Stomach (tissue), 8 donors: ENCODE measurements at regions not wholly inside any gene's neighbourhood (a gene's known extent, or its start where the extent isn't known, plus 50 kb on each side); places are given as distances from the start of the nearest gene placed in this dataset.

Experiments used
- DNase-seq, 2 donors: peaks; one replicate each; pipeline versions ENCODE4 v3.0.0 to v3.0.0-alpha.2; 2013 to 2019
- H3K27ac ChIP-seq, 5 donors: fragments of 200-600 bp in 4 of 5; sonication (generic) in 4 of 5; one replicate each; pipeline ENCODE4 v1.5.1; 2013 to 2019; ENCODE audit warnings: mild to moderate bottlenecking in 1 of 5, moderate library complexity in 1 of 5
- H3K27me3 ChIP-seq, 3 donors: fragments of 200-600 bp; sonication (generic); one replicate each; pipeline ENCODE4 v1.5.1; 2017 to 2019; ENCODE audit warnings: mixed run types in 1 of 3
- H3K36me3 ChIP-seq, 4 donors: fragments of 200-600 bp; sonication (generic); 1 replicate in 3 of 4; 2 replicates in 1 of 4; pipeline ENCODE4 v1.5.1; 2016 to 2019
- H3K4me1 ChIP-seq, 4 donors: fragments of 200-600 bp; sonication (generic); one replicate each; pipeline ENCODE4 v1.5.1; 2016 to 2019
- H3K4me3 ChIP-seq, 4 donors: fragments of 200-600 bp; sonication (generic) in 3 of 4; one replicate each; pipeline ENCODE4 v1.5.1; 2016 to 2019; ENCODE audit warnings: mild to moderate bottlenecking in 1 of 4
- H3K9me3 ChIP-seq, 4 donors: fragments of 200-600 bp; sonication (generic); one replicate each; pipeline ENCODE4 v1.5.1; 2016 to 2019
- CTCF ChIP-seq, 7 experiments: fragments of 450-650 bp in 4 of 7; fragments of 200-600 bp in 3 of 7; sonication (generic) in 3 of 7; IDR thresholded peaks; one replicate each; pipeline ENCODE4 v1.5.1; 2016 to 2019; ENCODE audit warnings: antibody characterized with exemption in 7 of 7, control low read depth in 2 of 7, mild to moderate bottlenecking in 1 of 7
- EP300 ChIP-seq: sonication (generic); formaldehyde crosslinking; IDR thresholded peaks from one replicate; pipeline ENCODE4 v1.6.1; 2017; ENCODE audit warnings: antibody characterized with exemption
- POLR2A ChIP-seq, 4 donors: fragments of 450-650 bp; IDR thresholded peaks; one replicate each; pipeline ENCODE4 v1.6.1; 2016; ENCODE audit warnings: antibody characterized with exemption in 4 of 4, control low read depth in 2 of 4, mild to moderate bottlenecking in 1 of 4, moderate library complexity in 1 of 4
- POLR2AphosphoS5 ChIP-seq, 3 donors: sonication (generic); formaldehyde crosslinking; IDR thresholded peaks; one replicate each; pipeline ENCODE4 v1.6.1; 2016; ENCODE audit warnings: antibody characterized with exemption in 3 of 3
- WGBS, 5 donors: extraction: QIAGEN DNeasy Blood & Tissue Kit in 3 of 5; methylation state at CpG; one replicate each; pipeline versions ENCODE4 v1.1.5 to v1.1.7; 2013 to 2018; 5-methylcytosine and 5-hydroxymethylcytosine counted together
- intact Hi-C: fragments of 100-400 bp; cut with DNase I; formaldehyde crosslinking; loops from one replicate; pipeline ENCODE4 v1.15.1; 2023; ENCODE audit warnings: low total_unique reads
- donor health status: healthy with polysubstance abuse.
- donor health status: Bipolar disorder and iron deficiency.
- donor health status: healthy.

- Histone ChIP-seq H3K4me1 (peaks cover 0 to 6% (median 0%) of the 10 kb centered on the region in 4 donors), H3K9me3 (no peaks in the 10 kb centered on the region), H3K27ac (no peak overlapping the region), H3K4me3 (no peak overlapping the region), H3K27me3 (no peaks in the 10 kb centered on the region), H3K36me3 (no peaks in the 10 kb centered on the region)
- intact Hi-C loops: no loop called here
- DNase-seq: no peak
- 85 to 94% (median 92%) methylated on average over 8 of the region's 8 CpGs for WGBS, 5 donors
- TF ChIP-seq POLR2A (IDR thresholded peaks at IDR 0.05): no peak
- no peak for TF ChIP-seq CTCF (IDR thresholded peaks at IDR 0.05)
- no peak for TF ChIP-seq EP300
- no peak for TF ChIP-seq POLR2AphosphoS5 (IDR thresholded peaks at IDR 0.05)
These were observed 106.4 kb downstream of the SLIT2 start for GRCh38 chr4:20358110-20358509.

- Histone ChIP-seq H3K27ac (no peak overlapping the region), H3K9me3 (no peaks in the 10 kb centered on the region), H3K27me3 (no peaks in the 10 kb centered on the region), H3K4me1 (peaks cover 0 to 6% (median 0%) of the 10 kb centered on the region in 4 donors), H3K36me3 (no peaks in the 10 kb centered on the region), H3K4me3 (no peak overlapping the region)
- TF ChIP-seq CTCF (IDR thresholded peaks at IDR 0.05): no peak
- no peak for TF ChIP-seq EP300
- TF ChIP-seq POLR2AphosphoS5 (IDR thresholded peaks at IDR 0.05): no peak
- TF ChIP-seq POLR2A (IDR thresholded peaks at IDR 0.05): no peak
- intact Hi-C loops: no loop called here
- DNase-seq: no peak
- WGBS, 5 donors: 91 to 100% (median 93%) methylated on average over 1 of the region's 1 CpG
These were observed 108.0 kb downstream of the SLIT2 start for GRCh38 chr4:20359692-20360091.

- no peak for TF ChIP-seq POLR2A (IDR thresholded peaks at IDR 0.05)
- TF ChIP-seq EP300: no peak
- TF ChIP-seq CTCF (IDR thresholded peaks at IDR 0.05): no peak
- no peak for TF ChIP-seq POLR2AphosphoS5 (IDR thresholded peaks at IDR 0.05)
- no peak overlapping the region for H3K4me3 ChIP-seq
- no peaks in the 10 kb centered on the region for H3K4me1 ChIP-seq
- H3K27me3 ChIP-seq: no peaks in the 10 kb centered on the region
- H3K9me3 ChIP-seq: no peaks in the 10 kb centered on the region
- intact Hi-C loops: no loop called here
- 91 to 96% (median 92%) methylated on average over 3 of the region's 3 CpGs for WGBS, 5 donors
- DNase-seq: no peak
- H3K36me3 ChIP-seq: no peaks in the 10 kb centered on the region
- no peak overlapping the region for H3K27ac ChIP-seq
These were observed 110.4 kb downstream of the SLIT2 start for GRCh38 chr4:20362148-20362547.

- Histone ChIP-seq H3K4me1 (peaks cover 0 to 6% (median 0%) of the 10 kb centered on the region in 4 donors), H3K9me3 (no peaks in the 10 kb centered on the region), H3K27me3 (no peaks in the 10 kb centered on the region), H3K36me3 (no peaks in the 10 kb centered on the region), H3K4me3 (no peak overlapping the region), H3K27ac (no peak overlapping the region)
- intact Hi-C loops: no loop called here
- DNase-seq: no peak
- WGBS, 5 donors: 77 to 84% (median 82%) methylated on average over 4 of the region's 4 CpGs
- no peak for TF ChIP-seq EP300
- TF ChIP-seq POLR2AphosphoS5 (IDR thresholded peaks at IDR 0.05): no peak
- TF ChIP-seq CTCF (IDR thresholded peaks at IDR 0.05): no peak
- no peak for TF ChIP-seq POLR2A (IDR thresholded peaks at IDR 0.05)
These were observed 113.3 kb downstream of the SLIT2 start for GRCh38 chr4:20364969-20365368.
